SU-DHL-6 (cell line): ENCODE measurements at regions not wholly inside any gene's neighbourhood (a gene's known extent, or its start where the extent isn't known, plus 50 kb on each side); places are given as distances from the start of the nearest gene placed in this dataset.
A peak's percentile ranks its signal among the peaks of the same experiment; 100 is the strongest.

ENCODE experiments used
- H2AFZ ChIP-seq: fragments of 200-600 bp; sonication (generic); 2 replicates; pipeline ENCODE4 v1.6.1; 2014; ENCODE audit warnings: low read depth, mild to moderate bottlenecking, moderate library complexity, mixed read lengths, antibody characterized with exemption, low read length; ENCODE audit not compliant: severe bottlenecking
- H3F3A ChIP-seq: fragments of 200-600 bp; shearing (Covaris generic); 2 replicates; pipeline ENCODE4 v1.6.0; 2016; ENCODE audit warnings: antibody characterized with exemption, mild to moderate bottlenecking; ENCODE audit not compliant: insufficient read depth
- H3K27ac ChIP-seq: fragments of 200-600 bp; sonication (generic); 2 replicates; pipeline ENCODE4 v1.5.1; 2016; ENCODE audit warnings: low read depth, mild to moderate bottlenecking, low read length, moderate library complexity, mixed read lengths
- H3K27me3 ChIP-seq: fragments of 200-600 bp; sonication (generic), shearing (Covaris generic); 2 replicates; pipeline ENCODE4 v1.6.0; 2014; ENCODE audit warnings: mild to moderate bottlenecking, low read length
- H3K36me3 ChIP-seq: fragments of 200-600 bp; sonication (generic); 2 replicates; pipeline ENCODE4 v1.6.1; 2014; ENCODE audit warnings: mild to moderate bottlenecking, low read length, mixed read lengths
- H3K4me2 ChIP-seq: fragments of 300-600, 200-600 bp; shearing (Covaris generic), sonication (generic); 2 replicates; pipeline ENCODE4 v1.6.0; 2014; ENCODE audit warnings: low read length, low read depth, mild to moderate bottlenecking; ENCODE audit not compliant: poor library complexity, severe bottlenecking
- H3K4me3 ChIP-seq: fragments of 200-600 bp; sonication (generic); 2 replicates; pipeline ENCODE4 v1.5.1; 2014; ENCODE audit warnings: antibody characterized with exemption, low read length, mild to moderate bottlenecking, mixed read lengths; ENCODE audit not compliant: insufficient read depth, poor library complexity, severe bottlenecking
- H3K79me2 ChIP-seq: fragments of 200-600 bp; sonication (generic); 2 replicates; pipeline ENCODE4 v1.6.1; 2014; ENCODE audit warnings: mild to moderate bottlenecking, low read length, moderate library complexity; ENCODE audit not compliant: insufficient read depth
- H3K9ac ChIP-seq: fragments of 200-600 bp; sonication (generic); 2 replicates; pipeline ENCODE4 v1.7.0; 2014; ENCODE audit warnings: mild to moderate bottlenecking, low read length
- H3K9me2 ChIP-seq: fragments of 200-600 bp; sonication (generic); replicated peaks from 2 replicates; pipeline ENCODE4 v1.6.1; 2014; ENCODE audit warnings: low read length; ENCODE audit not compliant: insufficient read depth
- H3K9me3 ChIP-seq: fragments of 200-600 bp; sonication (generic); 2 replicates; pipeline ENCODE4 v1.6.1; 2014; ENCODE audit warnings: low read length, mixed read lengths; ENCODE audit not compliant: insufficient read depth
- H4K20me1 ChIP-seq: fragments of 200-600 bp; sonication (generic); 2 replicates; pipeline ENCODE4 v1.6.1; 2014; ENCODE audit warnings: low read depth, mild to moderate bottlenecking, antibody characterized with exemption, low read length, moderate library complexity, mixed read lengths
- CTCF ChIP-seq: fragments of 200-600 bp; sonication (generic); IDR thresholded peaks from one replicate; pipeline ENCODE4 v1.5.1; 2017; ENCODE audit warnings: antibody characterized with exemption, mild to moderate bottlenecking, low read length, moderate library complexity; ENCODE audit not compliant: insufficient read depth, poor library complexity, severe bottlenecking
- EZH2phosphoT487 ChIP-seq: fragments of 200-600 bp; sonication (generic), shearing (Covaris generic); conservative IDR thresholded peaks from 2 replicates; pipeline ENCODE4 v1.6.1; 2018; ENCODE audit warnings: mild to moderate bottlenecking, antibody characterized with exemption, low read length, moderate library complexity, mixed read lengths

DNA sequence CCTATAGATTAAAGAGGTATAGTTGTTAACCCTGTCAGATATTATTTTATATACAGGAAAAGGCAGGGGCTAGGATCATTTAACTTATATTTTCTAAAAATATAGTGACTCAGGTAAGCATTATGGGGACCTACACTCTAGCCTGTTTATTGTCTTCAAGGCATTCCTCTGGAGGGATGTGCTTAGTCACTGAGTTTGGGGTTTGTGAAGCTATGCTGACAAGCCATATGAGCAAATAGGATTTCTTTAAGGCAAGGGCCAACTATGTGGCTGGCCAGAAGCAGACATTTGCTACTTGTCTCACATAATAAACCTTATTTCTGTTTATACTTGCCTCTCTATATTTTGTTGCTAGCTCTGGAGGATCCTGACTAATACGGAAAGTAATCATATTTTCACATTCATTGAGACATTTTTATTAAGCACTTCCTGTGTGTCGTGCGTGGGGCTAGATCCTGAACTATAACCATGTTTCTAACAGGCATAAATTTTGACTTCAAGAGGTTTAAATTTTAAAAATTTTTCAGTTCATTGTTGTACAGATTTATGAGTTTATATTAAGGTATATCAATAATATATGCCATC, 153.4 kb downstream of the OTOL1 start:
- no peaks in the 10 kb centered on the region for H3F3A ChIP-seq
- no peaks in the 10 kb centered on the region for H3K79me2 ChIP-seq
- no peaks in the 10 kb centered on the region for H3K36me3 ChIP-seq
- TF ChIP-seq CTCF = no peak
- TF ChIP-seq EZH2phosphoT487 = no peak
- H3K9me2 ChIP-seq = no peaks in the 10 kb centered on the region
- no peaks in the 10 kb centered on the region for H3K9me3 ChIP-seq
- no peak overlapping the region for H3K4me3 ChIP-seq
- H3K9ac ChIP-seq = no peak overlapping the region
- H3K4me2 ChIP-seq = no peak overlapping the region
- H4K20me1 ChIP-seq = no peaks in the 10 kb centered on the region
- H2AFZ ChIP-seq = peak overlapping the region; percentile 73
- no peak overlapping the region for H3K27ac ChIP-seq
- no peaks in the 10 kb centered on the region for H3K27me3 ChIP-seq

GRCh38 chr3:161657786-161658185, 161.2 kb downstream of the OTOL1 start:
- no peaks in the 10 kb centered on the region for H3K36me3 ChIP-seq
- no peak overlapping the region for H2AFZ ChIP-seq
- no peaks in the 10 kb centered on the region for H4K20me1 ChIP-seq
- no peaks in the 10 kb centered on the region for H3F3A ChIP-seq
- H3K79me2 ChIP-seq = no peaks in the 10 kb centered on the region
- no peak overlapping the region for H3K4me3 ChIP-seq
- H3K4me2 ChIP-seq = no peak overlapping the region
- H3K9me2 ChIP-seq = no peaks in the 10 kb centered on the region
- no peaks in the 10 kb centered on the region for H3K27me3 ChIP-seq
- H3K9ac ChIP-seq = no peak overlapping the region
- no peak overlapping the region for H3K27ac ChIP-seq
- H3K9me3 ChIP-seq = no peaks in the 10 kb centered on the region
- TF ChIP-seq EZH2phosphoT487 (no peak), CTCF (no peak)

DNA sequence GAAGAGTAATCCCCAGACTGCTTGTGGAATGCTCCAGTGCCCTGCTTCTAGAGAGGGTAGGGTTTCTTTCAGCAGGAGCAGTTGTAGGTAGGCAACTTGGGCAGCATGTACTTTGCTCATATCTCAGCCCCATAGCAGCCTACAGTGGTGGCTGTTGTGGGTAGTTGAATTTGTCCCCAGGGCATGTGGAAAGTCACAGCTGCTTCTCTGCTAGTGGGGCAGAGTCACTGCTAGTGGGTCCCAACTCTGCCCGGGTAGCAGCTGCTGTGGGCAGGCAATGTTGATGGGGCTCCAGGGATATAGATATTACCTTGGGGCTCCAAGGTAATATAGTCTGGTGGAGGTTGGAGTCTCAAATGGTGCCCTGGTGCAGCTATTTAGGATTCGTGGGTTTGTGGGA, 174.5 kb downstream of the OTOL1 start:
- no peak overlapping the region for H3K9ac ChIP-seq
- no peaks in the 10 kb centered on the region for H3K27me3 ChIP-seq
- no peaks in the 10 kb centered on the region for H3K9me2 ChIP-seq
- no peaks in the 10 kb centered on the region for H4K20me1 ChIP-seq
- no peaks in the 10 kb centered on the region for H3K36me3 ChIP-seq
- no peak overlapping the region for H3K4me2 ChIP-seq
- no peaks in the 10 kb centered on the region for H3F3A ChIP-seq
- TF ChIP-seq CTCF (no peak), EZH2phosphoT487 (no peak)
- H2AFZ ChIP-seq = no peak overlapping the region
- no peaks in the 10 kb centered on the region for H3K79me2 ChIP-seq
- no peaks in the 10 kb centered on the region for H3K9me3 ChIP-seq
- no peak overlapping the region for H3K27ac ChIP-seq
- no peak overlapping the region for H3K4me3 ChIP-seq

DNA sequence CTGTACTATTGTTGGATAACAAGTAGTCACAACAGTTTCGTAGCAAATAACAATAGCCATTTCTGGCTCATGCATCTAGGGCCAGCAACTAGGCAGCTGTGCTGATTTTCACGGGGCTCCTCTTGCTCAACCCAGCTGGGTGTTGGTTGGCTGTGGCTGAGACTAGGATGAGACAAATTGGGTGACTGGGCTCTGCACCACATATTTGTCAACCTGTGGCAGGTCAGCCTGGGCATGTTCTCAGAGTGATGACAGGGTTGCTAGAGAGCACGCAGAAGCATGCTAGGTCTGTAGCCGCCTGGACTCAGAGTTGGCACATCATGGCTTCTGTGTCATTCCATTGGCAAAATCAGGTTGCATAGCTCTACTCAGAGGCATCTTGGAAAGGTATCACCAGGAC, 175.9 kb downstream of the OTOL1 start:
- Histone ChIP-seq H3K36me3 (no peaks in the 10 kb centered on the region), H3K9me2 (no peaks in the 10 kb centered on the region), H2AFZ (no peak overlapping the region), H4K20me1 (no peaks in the 10 kb centered on the region), H3K79me2 (no peaks in the 10 kb centered on the region), H3K27me3 (no peaks in the 10 kb centered on the region), H3K9me3 (no peaks in the 10 kb centered on the region), H3K9ac (no peak overlapping the region), H3K27ac (no peak overlapping the region), H3K4me3 (no peak overlapping the region), H3K4me2 (no peak overlapping the region), H3F3A (no peaks in the 10 kb centered on the region)
- TF ChIP-seq CTCF = no peak
- TF ChIP-seq EZH2phosphoT487 = no peak
